Stimulated activated naive CD8-positive, alpha-beta T cell treated with anti-CD3 and anti-CD28 coated beads, Interleukin-15, Interleukin-2, amounts not matched to agents 100 ng/mL and 50 ng/mL, for 24 hours (primary cell): ENCODE measurements at regions not wholly inside any gene's neighbourhood (a gene's known extent, or its start where the extent isn't known, plus 50 kb on each side); places are given as distances from the start of the nearest gene placed in this dataset.

Source experiments
- H3K27ac Mint-ChIP-seq: one replicate; pipeline ENCODE4 v1.8.0; 2021; ENCODE audit warnings: mild to moderate bottlenecking, mixed read lengths
- H3K27me3 Mint-ChIP-seq: one replicate; pipeline ENCODE4 v1.8.0; 2021; ENCODE audit warnings: mixed read lengths
- H3K36me3 Mint-ChIP-seq: one replicate; pipeline ENCODE4 v1.8.0; 2021; ENCODE audit warnings: low read depth, mixed read lengths
- H3K4me1 Mint-ChIP-seq: one replicate; pipeline ENCODE4 v1.8.0; 2021; ENCODE audit warnings: low read depth, mixed read lengths
- H3K4me3 Mint-ChIP-seq: one replicate; pipeline ENCODE4 v1.8.0; 2021; ENCODE audit warnings: mild to moderate bottlenecking, mixed read lengths
- H3K9me3 Mint-ChIP-seq: one replicate; pipeline ENCODE4 v1.8.0; 2021; ENCODE audit warnings: mixed read lengths

DNA sequence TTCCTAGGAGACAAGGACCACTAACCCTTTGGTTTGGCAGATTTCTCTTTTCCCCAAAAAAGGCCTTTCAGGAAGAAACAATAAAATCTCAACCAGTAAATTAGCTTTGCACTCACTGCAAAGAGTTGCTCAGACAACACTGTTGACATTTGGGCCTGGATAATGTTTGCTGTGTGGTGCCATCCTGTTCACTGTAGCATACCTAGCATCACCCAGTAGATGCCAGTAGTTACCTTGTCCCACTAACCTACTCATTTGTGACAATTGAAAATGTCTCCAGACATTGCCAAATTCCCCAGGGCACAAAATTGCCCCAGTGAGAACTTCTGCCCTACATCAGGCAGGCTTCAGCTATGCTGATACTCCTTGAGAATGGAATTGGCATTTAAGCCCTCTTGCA lies 177.0 kb upstream of the ERCC4 start:
- H3K4me1 Mint-ChIP-seq: no peaks in the 10 kb centered on the region
- no peak overlapping the region for H3K4me3 Mint-ChIP-seq
- no peaks in the 10 kb centered on the region for H3K36me3 Mint-ChIP-seq
- H3K27me3 Mint-ChIP-seq: peaks cover 3% of the 10 kb centered on the region
- H3K9me3 Mint-ChIP-seq: peaks cover 19% of the 10 kb centered on the region
- no peak overlapping the region for H3K27ac Mint-ChIP-seq

DNA sequence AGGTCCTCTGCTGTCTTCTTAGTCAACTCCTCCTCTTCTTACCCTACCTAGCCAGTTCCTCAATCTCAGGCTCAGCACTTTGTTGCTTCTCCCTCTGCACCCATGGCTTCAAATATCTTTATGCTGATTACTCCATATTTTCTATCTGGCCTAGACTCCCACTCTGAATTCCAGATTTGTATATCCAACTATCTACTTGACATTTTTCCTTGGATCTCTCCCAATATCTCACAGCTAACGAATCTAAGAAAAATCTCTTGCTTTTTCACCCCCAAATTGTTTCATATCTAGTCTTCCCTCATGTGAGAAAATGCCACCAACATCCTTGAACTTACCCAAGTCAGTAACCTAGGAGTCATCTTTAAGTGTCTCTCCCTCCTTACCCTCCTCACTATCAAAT lies 176.4 kb upstream of the ERCC4 start:
- peaks cover 3% of the 10 kb centered on the region for H3K27me3 Mint-ChIP-seq
- H3K4me1 Mint-ChIP-seq: no peaks in the 10 kb centered on the region
- no peak overlapping the region for H3K4me3 Mint-ChIP-seq
- peaks cover 23% of the 10 kb centered on the region for H3K9me3 Mint-ChIP-seq
- no peak overlapping the region for H3K27ac Mint-ChIP-seq
- H3K36me3 Mint-ChIP-seq: no peaks in the 10 kb centered on the region

DNA sequence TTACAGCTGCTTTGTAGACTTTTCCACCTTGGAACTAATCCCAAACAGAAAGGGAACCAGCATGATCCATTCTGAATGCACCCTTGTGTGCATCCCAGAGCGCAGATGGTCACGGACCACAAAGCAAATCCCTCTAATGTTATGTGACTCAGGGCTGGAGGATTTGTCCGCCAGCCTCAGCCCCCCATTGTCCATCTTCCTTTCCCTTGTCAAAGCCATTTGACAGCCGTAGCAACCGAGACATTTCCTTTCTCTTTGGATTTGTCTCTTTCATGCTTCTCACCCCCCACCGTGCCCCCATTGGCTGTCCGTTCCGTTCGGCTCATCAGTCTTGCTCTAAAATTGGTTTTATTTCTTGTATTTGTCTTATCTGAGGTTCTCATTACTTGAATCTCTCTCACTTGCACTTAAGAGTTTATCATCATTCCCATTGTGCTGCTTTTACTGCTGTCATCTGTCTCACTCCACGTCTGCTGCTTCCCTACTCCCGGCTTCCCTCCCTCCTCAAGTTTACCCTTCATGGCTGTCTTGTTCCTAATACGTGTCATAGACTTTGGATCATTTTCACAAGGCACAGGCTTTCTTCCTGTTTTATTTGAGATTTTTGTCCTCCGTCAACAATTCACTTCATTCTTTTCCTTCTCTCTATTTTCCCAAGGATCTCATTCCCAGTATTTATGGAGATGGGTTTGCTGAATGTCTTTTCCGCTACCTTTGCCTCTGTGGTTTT lies 163.4 kb upstream of the ERCC4 start:
- no peaks in the 10 kb centered on the region for H3K4me1 Mint-ChIP-seq
- no peak overlapping the region for H3K27ac Mint-ChIP-seq
- no peaks in the 10 kb centered on the region for H3K27me3 Mint-ChIP-seq
- H3K4me3 Mint-ChIP-seq: no peak overlapping the region
- H3K9me3 Mint-ChIP-seq: peaks cover 12% of the 10 kb centered on the region
- H3K36me3 Mint-ChIP-seq: no peaks in the 10 kb centered on the region

DNA sequence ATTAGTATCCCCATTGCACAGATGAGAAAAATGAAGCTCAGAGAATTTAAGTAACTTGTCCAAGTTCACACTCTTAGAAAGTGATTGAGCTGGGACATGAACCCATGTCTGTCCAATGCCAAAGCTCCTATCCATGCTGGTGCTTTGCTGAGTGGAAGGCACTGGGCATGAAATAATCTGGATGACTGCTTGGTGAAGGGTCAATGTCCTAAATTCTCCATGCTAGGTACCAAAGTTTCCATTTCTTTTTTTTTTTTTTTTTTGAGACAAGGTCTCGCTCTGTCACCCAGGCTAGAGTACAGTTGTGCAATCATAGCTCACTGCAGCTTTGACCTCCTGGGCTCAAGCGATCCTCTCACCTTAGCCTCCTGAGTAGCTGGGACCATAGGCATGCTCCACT lies 153.6 kb upstream of the ERCC4 start:
- Mint-ChIP-seq H3K27ac (no peak overlapping the region), H3K9me3 (no peaks in the 10 kb centered on the region), H3K4me1 (no peaks in the 10 kb centered on the region), H3K4me3 (no peak overlapping the region), H3K27me3 (peaks cover 3% of the 10 kb centered on the region), H3K36me3 (no peaks in the 10 kb centered on the region)

DNA sequence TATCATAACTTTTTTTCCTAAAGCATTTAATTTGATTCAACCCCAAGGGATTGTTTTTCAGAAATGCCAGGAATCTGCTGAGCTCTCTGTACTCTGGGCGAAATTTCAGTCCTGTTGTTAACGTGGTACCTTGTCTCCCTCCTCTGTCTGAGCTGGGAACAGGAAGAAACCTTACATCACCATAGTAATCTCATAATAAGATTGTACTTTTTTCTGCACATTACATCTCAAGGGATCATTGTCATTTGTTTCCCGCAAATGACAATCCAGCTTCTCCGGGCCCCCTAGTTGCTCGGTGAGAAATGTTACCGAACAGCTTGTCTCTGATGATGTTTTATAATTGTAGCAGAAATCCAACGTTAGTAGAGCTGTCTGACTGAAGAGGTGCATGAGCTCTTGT lies 152.7 kb upstream of the ERCC4 start:
- Mint-ChIP-seq H3K9me3 (no peaks in the 10 kb centered on the region), H3K4me1 (no peaks in the 10 kb centered on the region), H3K27me3 (peaks cover 3% of the 10 kb centered on the region), H3K27ac (no peak overlapping the region), H3K4me3 (no peak overlapping the region), H3K36me3 (no peaks in the 10 kb centered on the region)

DNA sequence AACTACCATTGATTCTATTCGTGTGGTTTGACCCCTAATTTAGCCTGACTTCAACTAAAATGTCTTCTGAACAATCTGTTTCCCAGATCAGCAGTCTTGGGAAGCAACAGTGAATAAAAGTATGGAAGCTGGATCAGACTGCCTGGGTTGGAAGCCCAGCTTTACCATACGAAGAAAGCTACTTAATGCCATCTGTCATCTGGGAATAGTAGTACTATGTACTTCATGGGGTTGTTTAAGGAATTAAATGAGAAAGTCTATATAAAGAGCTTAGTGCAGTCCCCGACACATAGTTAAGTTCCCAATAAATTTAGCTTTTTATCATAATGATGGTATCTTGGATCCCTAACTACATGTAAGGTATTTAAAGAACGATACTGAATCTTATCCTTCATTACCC lies 151.5 kb upstream of the ERCC4 start:
- H3K4me1 Mint-ChIP-seq: no peaks in the 10 kb centered on the region
- H3K27me3 Mint-ChIP-seq: peaks cover 3% of the 10 kb centered on the region
- no peak overlapping the region for H3K4me3 Mint-ChIP-seq
- no peak overlapping the region for H3K27ac Mint-ChIP-seq
- H3K9me3 Mint-ChIP-seq: no peaks in the 10 kb centered on the region
- H3K36me3 Mint-ChIP-seq: no peaks in the 10 kb centered on the region

DNA sequence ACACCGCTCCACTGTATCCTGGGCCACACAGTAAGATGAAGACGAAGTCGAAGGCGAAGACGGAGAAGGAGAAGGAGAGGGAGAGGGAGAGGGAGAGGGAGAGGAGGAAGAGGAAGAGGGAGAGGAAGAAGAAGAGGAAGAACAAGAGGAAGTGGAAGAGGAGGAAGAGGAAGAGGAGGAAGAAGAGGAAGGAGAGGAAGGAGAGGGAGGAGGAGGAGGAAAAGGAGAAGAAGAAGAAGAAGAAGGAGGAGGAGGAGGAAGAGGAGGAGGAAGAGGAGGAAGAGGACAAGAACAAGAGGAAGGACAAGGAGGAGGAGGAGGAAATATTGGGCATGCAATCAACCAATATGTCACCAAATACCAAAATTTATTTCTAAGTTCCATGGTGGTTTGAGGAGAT lies 149.5 kb upstream of the ERCC4 start:
- H3K4me3 Mint-ChIP-seq: no peak overlapping the region
- no peak overlapping the region for H3K27ac Mint-ChIP-seq
- no peaks in the 10 kb centered on the region for H3K4me1 Mint-ChIP-seq
- H3K27me3 Mint-ChIP-seq: peaks cover 3% of the 10 kb centered on the region
- peaks cover 1% of the 10 kb centered on the region for H3K9me3 Mint-ChIP-seq
- no peaks in the 10 kb centered on the region for H3K36me3 Mint-ChIP-seq

DNA sequence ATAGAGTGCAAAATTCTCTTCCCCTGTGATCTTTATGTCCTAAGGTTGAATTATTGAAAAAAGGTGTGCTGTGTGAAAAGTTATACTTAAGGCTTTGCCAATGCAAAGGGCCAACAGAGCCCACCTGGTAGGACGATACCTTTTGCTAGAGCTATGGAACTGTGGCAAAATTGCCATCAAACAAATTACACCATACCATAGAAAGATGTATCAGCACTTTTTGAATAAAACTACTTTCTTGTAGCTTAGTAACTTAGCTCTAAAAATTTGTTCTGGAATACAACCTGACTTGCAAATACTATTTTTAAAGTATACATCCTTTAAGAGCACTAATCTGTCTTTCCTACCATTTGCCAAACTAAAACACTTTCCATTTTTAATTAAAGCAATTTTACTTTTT lies 147.2 kb upstream of the ERCC4 start:
- H3K27me3 Mint-ChIP-seq: peaks cover 3% of the 10 kb centered on the region
- peaks cover 9% of the 10 kb centered on the region for H3K9me3 Mint-ChIP-seq
- no peak overlapping the region for H3K4me3 Mint-ChIP-seq
- H3K4me1 Mint-ChIP-seq: no peaks in the 10 kb centered on the region
- no peak overlapping the region for H3K27ac Mint-ChIP-seq
- H3K36me3 Mint-ChIP-seq: no peaks in the 10 kb centered on the region

DNA sequence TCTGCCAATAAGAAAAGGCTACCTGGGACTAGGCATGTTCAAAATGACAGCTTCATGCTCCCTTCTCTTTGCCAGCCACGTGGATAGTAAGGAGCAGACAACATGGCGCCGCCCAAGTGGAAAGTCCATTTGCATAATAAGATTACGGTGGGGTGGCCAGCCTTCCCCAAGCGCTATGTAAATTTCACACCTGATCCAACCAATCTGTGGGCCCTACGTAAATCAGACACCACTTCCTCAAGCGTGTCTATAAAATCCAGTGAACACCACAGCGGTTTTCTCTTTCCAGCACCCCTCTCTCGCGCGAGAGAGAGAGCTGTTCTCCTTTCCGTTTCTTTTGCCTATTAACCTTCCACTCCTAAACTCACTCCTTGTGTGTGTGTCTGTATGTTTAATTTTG lies 140.3 kb upstream of the ERCC4 start:
- Mint-ChIP-seq H3K9me3 (peaks cover 27% of the 10 kb centered on the region), H3K27me3 (no peaks in the 10 kb centered on the region), H3K27ac (no peak overlapping the region), H3K4me3 (no peak overlapping the region), H3K4me1 (no peaks in the 10 kb centered on the region), H3K36me3 (no peaks in the 10 kb centered on the region)

DNA sequence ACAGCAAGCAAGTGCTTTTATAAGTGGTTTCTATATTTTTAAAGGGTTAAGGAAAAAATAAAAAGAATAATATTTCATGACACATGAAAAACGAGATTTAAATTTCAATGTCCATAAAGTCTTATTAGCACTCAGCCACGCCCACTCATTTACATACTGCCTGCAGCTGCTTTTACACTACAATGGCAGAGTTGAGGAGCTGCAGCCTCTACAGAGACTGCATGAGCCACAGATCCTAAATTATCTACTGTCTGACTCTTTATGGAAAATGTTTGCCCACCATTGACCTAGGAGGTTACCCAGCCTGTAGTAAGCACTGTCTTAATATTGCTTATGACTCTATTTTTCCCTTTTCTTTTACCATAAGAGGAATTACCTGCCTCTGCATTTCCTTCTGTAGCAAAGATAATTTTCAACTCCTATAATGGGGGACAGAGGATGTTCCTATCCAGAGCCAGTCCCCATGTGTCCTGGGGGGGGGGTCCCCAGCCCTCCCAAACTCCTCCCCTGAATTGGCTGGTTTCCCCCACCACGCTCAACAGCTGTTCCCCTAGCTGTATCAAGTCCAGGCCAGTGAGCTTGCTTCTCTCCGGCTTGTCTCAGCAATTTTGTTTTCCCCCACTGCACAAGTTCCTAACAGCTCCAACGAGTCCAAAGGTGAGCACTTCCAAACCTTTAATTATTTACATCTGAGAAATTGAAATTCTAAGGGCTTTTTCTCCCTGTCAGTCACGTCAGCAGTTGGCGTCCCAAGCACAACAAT lies 139.4 kb upstream of the ERCC4 start:
- no peaks in the 10 kb centered on the region for H3K4me1 Mint-ChIP-seq
- H3K36me3 Mint-ChIP-seq: no peaks in the 10 kb centered on the region
- no peaks in the 10 kb centered on the region for H3K27me3 Mint-ChIP-seq
- H3K27ac Mint-ChIP-seq: no peak overlapping the region
- H3K4me3 Mint-ChIP-seq: no peak overlapping the region
- peaks cover 27% of the 10 kb centered on the region for H3K9me3 Mint-ChIP-seq

DNA sequence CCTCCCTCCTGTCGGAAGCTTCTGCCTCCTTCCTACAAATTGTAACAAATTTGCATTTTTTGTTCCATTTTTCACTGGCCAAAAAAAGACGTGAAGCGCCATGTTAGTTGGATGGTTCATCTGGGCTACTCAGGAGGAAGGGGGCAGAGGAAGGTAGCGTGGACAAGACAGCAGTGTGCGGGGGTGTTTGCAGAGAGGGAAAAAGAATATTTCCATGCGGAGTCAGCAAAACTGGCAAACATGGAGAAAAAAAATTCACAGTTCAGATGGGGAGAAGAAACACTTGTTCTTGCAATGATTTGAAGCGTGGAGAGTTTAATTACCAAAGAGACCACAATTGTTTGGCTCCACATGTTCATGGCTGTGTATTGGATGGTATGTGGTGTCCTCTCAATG lies 138.8 kb upstream of the ERCC4 start:
- Mint-ChIP-seq H3K36me3 (no peaks in the 10 kb centered on the region), H3K9me3 (peaks cover 26% of the 10 kb centered on the region), H3K27me3 (no peaks in the 10 kb centered on the region), H3K4me1 (no peaks in the 10 kb centered on the region), H3K27ac (no peak overlapping the region), H3K4me3 (no peak overlapping the region)

DNA sequence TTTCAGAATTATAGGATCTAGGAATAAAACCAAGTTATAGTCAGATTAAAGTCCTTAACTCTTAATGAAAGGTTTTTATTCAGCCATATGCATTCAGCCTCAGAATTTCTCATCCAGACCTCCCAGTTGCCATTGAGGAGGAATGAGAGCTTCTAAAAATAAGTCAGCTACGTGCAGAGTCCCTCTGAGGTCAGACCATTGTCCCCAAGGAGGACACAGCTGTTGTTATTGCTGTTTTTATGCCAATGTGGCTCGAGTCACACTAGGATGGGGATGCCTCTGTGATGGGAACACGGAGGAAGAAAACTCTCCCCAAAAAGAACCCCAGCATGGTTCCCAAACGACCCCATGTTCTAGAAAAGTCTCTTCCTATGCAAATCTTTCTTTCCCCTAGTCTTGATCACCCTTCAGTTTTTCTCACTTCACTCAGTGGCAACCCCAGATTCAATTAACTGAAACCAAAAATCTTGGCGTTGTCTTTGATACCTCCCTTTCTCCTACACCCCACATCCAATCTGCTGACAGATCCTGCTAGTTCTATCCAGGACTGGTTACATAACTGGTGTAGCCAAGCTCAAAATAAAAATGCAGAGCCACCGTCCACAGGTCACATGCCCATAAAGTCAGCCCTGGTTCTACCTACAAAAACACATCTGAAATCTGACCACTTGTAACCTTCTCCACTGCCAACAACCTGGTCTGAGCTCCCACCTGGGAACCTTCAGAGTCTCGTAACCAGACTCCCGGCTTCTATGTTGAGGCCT lies 138.2 kb upstream of the ERCC4 start:
- H3K4me3 Mint-ChIP-seq: no peak overlapping the region
- H3K27me3 Mint-ChIP-seq: no peaks in the 10 kb centered on the region
- H3K27ac Mint-ChIP-seq: no peak overlapping the region
- no peaks in the 10 kb centered on the region for H3K36me3 Mint-ChIP-seq
- H3K4me1 Mint-ChIP-seq: no peaks in the 10 kb centered on the region
- peaks cover 26% of the 10 kb centered on the region for H3K9me3 Mint-ChIP-seq

DNA sequence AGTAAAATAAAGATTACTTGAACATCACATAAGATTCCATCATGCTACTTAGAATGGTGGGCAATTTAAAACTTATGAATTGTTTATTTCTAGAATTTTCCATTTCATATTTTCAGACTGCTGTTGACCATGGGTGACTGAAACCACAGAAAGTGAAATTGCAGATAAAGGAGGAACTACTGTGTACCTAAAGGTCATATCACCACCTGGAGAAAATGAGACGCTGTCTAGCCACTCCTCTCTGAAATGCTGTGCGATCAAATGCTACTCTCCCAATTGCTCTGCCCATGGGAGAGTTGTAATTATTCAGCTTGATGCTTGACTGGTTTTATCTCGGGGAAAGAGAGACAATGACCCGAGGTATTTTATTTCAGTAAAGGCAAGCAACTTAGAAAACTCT lies 128.9 kb upstream of the ERCC4 start:
- no peaks in the 10 kb centered on the region for H3K4me1 Mint-ChIP-seq
- no peak overlapping the region for H3K4me3 Mint-ChIP-seq
- no peaks in the 10 kb centered on the region for H3K27me3 Mint-ChIP-seq
- H3K27ac Mint-ChIP-seq: no peak overlapping the region
- no peaks in the 10 kb centered on the region for H3K36me3 Mint-ChIP-seq
- H3K9me3 Mint-ChIP-seq: no peaks in the 10 kb centered on the region

DNA sequence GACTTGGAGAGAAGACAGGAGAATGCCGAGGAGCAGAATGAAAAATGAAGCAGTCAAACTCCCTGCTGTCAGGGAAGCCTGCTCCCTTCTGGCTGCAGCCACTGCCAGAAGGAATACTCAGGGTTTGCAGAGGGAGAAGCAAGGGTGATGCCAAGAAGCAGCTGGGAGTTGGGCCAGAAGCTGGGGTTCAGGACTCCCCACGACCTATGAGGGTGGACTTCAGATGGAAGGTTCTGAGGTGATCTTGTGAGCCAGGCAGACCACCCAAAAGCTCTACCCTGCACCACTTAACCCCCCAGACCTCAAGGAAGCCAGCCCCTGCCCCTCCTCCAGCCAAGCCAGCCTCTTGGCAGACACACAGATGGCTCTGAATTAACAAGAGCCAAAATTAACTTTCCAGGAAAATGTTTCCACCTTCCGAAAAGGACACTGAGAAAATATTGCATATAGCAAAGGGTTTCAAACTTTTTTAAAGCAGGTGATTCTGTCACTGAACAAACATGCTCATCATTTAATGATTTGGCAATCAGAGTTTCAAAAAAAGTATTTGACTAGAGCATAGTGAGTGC lies 126.0 kb upstream of the ERCC4 start:
- H3K4me3 Mint-ChIP-seq: no peak overlapping the region
- no peaks in the 10 kb centered on the region for H3K36me3 Mint-ChIP-seq
- no peak overlapping the region for H3K27ac Mint-ChIP-seq
- H3K9me3 Mint-ChIP-seq: no peaks in the 10 kb centered on the region
- H3K27me3 Mint-ChIP-seq: no peaks in the 10 kb centered on the region
- no peaks in the 10 kb centered on the region for H3K4me1 Mint-ChIP-seq

DNA sequence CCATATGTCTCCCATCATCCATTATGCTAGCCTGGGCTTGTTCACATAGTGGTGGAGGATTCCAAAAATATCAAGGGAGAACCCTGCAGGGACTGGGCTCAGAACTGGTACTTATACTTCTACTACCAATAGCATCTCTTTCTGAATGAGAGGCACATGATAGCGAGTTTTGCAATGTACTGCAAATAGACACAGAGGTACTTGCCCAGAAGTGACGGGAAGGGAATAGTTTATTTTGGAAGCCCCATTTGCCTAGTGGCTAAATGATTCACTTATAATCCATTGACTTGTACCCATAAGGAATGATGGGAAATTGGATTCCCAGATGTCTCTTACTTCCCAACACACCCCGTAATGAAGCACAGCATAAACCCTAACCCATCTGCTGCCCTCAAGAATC lies 124.8 kb upstream of the ERCC4 start:
- Mint-ChIP-seq H3K27me3 (no peaks in the 10 kb centered on the region), H3K36me3 (no peaks in the 10 kb centered on the region), H3K9me3 (no peaks in the 10 kb centered on the region), H3K27ac (no peak overlapping the region), H3K4me3 (no peak overlapping the region), H3K4me1 (no peaks in the 10 kb centered on the region)
